ENCODE measurements at regions not wholly inside any gene's neighbourhood (a gene's known extent, or its start where the extent isn't known, plus 50 kb on each side); places are given as distances from the start of the nearest gene placed in this dataset.

GRCh38 chr9:88749420-88749819 is 214.4 kb downstream of the NXNL2 start:
- CTCF ChIA-PET: interaction anchor here (0.5 kb wide), 1 partner anchor 250 kb away, joined by 3 read pairs; no protein-coding TSS in a partner anchor

GRCh38 chr9:88750832-88751360 is 215.9 kb downstream of the NXNL2 start:
- in situ Hi-C loops (cut with HindIII; ENCODE audit: low pct_unique_long_range_greater_than_20kb, low sequenced_read_pairs) (no loop called here), intact Hi-C loops (cut with micrococcal nuclease; ENCODE audit: unreplicated experiment) (no loop called here)
- Histone ChIP-seq H3K27me3 (ENCODE audit: control insufficient read depth, insufficient read depth, low read length) (no peaks in the 10 kb centered on the region), H3K4me1 (ENCODE audit: control insufficient read depth, insufficient read depth, low read length) (no peaks in the 10 kb centered on the region), H3K36me3 (ENCODE audit: control insufficient read depth, insufficient read depth, low read length) (no peaks in the 10 kb centered on the region), H3K4me3 (ENCODE audit: low read depth in 2 of 2, low read length in 2 of 2) (no peak overlapping the region), H3K9me3 (ENCODE audit: control insufficient read depth, insufficient read depth, low read depth, low read length) (no peaks in the 10 kb centered on the region), H3K27ac (ENCODE audit: low read length) (no peak overlapping the region)
- POLR2A ChIA-PET: no interaction called here
- CTCF ChIA-PET: no interaction called here
- ATAC-seq: no peak
- TF ChIP-seq REST (IDR thresholded peaks at IDR 0.05; ENCODE audit: insufficient read depth in 1 of 2, low read depth in 2 of 2, low read length in 1 of 2) (no peak), SIN3A (IDR thresholded peaks at IDR 0.05; ENCODE audit: borderline replicate concordance, insufficient read depth, low read depth, low read length) (no peak), TCF7L2 (IDR thresholded peaks at IDR 0.05; ENCODE audit: low read depth, low read length) (no peak)
- no TSS peak for BruUV-seq (replicated peaks)
- no peak for DNase-seq (ENCODE audit: low read depth, low spot score)

More at GRCh38 chr9:88749420-88749819, 214.4 kb downstream of the NXNL2 start:
- Histone ChIP-seq H3K36me3 (ENCODE audit: control insufficient read depth, insufficient read depth, low read length) (no peaks in the 10 kb centered on the region), H3K27me3 (ENCODE audit: control insufficient read depth, insufficient read depth, low read length) (no peaks in the 10 kb centered on the region), H3K4me3 (ENCODE audit: low read depth in 2 of 2, low read length in 2 of 2) (no peak overlapping the region), H3K9me3 (ENCODE audit: control insufficient read depth, insufficient read depth, low read depth, low read length) (no peaks in the 10 kb centered on the region), H3K4me1 (ENCODE audit: control insufficient read depth, insufficient read depth, low read length) (no peaks in the 10 kb centered on the region), H3K27ac (ENCODE audit: low read length) (no peak overlapping the region)
- in situ Hi-C loops (cut with HindIII; ENCODE audit: low pct_unique_long_range_greater_than_20kb, low sequenced_read_pairs) (no loop called here), intact Hi-C loops (cut with micrococcal nuclease; ENCODE audit: unreplicated experiment) (no loop called here)
- no peak for DNase-seq (ENCODE audit: low read depth, low spot score)
- POLR2A ChIA-PET: no interaction called here
- ATAC-seq: no peak
- TF ChIP-seq SIN3A (IDR thresholded peaks at IDR 0.05; ENCODE audit: borderline replicate concordance, insufficient read depth, low read depth, low read length) (no peak), POLR2AphosphoS5 (IDR thresholded peaks at IDR 0.05; ENCODE audit: low read depth, low read length) (no peak), REST (IDR thresholded peaks at IDR 0.05; ENCODE audit: insufficient read depth in 1 of 2, low read depth in 2 of 2, low read length in 1 of 2) (no peak), CTCF (IDR thresholded peaks at IDR 0.05) (no peak), TCF7L2 (IDR thresholded peaks at IDR 0.05; ENCODE audit: low read depth, low read length) (no peak)
- BruUV-seq (replicated peaks): no TSS peak
